ENCODE measurements at regions not wholly inside any gene's neighbourhood (a gene's known extent, or its start where the extent isn't known, plus 50 kb on each side); places are given as distances from the start of the nearest gene placed in this dataset.

DNA sequence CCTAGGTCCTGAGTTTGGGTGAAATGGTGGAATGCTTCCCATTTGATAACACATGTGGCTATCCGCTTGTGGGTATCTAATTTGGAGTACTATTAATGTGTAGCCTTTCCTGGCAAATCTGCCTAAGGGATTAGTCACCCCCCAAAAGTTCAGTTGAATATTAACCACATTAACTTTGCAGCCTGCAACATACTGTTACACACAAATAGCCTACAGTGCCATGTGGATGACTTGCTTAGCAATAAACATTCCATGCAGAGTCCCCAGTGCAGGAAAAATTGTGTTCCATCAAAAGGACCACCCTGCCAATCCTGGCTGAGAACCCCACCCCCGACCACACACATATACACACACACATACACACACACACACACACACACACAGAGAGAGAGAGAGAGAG, 303.3 kb upstream of the ESRRG start:
- Histone ChIP-seq H3K4me3 (replicated peaks in 1 of 3) (no peak overlapping the region), H3K9me3 (no peaks in the 10 kb centered on the region), H3K27ac (no peak overlapping the region), H3K36me3 (no peaks in the 10 kb centered on the region), H3K27me3 (no peaks in the 10 kb centered on the region), H3K4me1 (peaks cover 11 to 30% of the 10 kb centered on the region in 2 donors)
- 90 to 93% methylated on average over 2 of the region's 2 CpGs for WGBS, 2 donors
- TF ChIP-seq, protein P1, sequence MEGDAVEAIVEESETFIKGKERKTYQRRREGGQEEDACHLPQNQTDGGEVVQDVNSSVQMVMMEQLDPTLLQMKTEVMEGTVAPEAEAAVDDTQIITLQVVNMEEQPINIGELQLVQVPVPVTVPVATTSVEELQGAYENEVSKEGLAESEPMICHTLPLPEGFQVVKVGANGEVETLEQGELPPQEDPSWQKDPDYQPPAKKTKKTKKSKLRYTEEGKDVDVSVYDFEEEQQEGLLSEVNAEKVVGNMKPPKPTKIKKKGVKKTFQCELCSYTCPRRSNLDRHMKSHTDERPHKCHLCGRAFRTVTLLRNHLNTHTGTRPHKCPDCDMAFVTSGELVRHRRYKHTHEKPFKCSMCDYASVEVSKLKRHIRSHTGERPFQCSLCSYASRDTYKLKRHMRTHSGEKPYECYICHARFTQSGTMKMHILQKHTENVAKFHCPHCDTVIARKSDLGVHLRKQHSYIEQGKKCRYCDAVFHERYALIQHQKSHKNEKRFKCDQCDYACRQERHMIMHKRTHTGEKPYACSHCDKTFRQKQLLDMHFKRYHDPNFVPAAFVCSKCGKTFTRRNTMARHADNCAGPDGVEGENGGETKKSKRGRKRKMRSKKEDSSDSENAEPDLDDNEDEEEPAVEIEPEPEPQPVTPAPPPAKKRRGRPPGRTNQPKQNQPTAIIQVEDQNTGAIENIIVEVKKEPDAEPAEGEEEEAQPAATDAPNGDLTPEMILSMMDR (IDR thresholded peaks at IDR 0.05) = no peak
- TF ChIP-seq POLR2A (IDR thresholded peaks at IDR 0.05) = no peak
- intact Hi-C loops (cut with DNase I) = no loop called here
- no peak for DNase-seq

DNA sequence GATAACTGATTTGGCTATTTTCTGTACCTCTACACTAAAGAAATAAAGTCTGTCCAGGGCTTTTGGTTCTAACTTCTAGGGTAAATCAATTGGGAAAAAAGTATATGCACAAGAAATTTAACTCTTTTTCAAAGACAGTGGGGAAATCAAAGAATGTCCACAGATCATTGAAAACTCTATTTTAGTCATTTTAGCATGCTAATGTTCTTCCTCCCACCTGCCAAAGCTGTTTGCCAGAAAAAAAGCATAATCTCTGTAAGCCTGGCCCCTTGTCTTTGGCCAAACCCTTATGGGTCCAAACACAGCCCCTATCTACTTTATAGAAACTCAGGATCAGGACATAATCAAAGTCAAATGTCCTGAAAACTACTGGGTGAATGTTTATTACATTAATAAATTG, 302.2 kb upstream of the ESRRG start:
- no peaks in the 10 kb centered on the region for H3K36me3 ChIP-seq
- H3K4me3 ChIP-seq (replicated peaks in 1 of 3) = no peak overlapping the region
- DNase-seq = no peak
- H3K27ac ChIP-seq = no peak overlapping the region
- peaks cover 11 to 20% of the 10 kb centered on the region in 2 donors for H3K4me1 ChIP-seq
- TF ChIP-seq, protein P1 (IDR thresholded peaks at IDR 0.05) = no peak
- TF ChIP-seq POLR2A (IDR thresholded peaks at IDR 0.05) = no peak
- intact Hi-C loops (cut with DNase I) = no loop called here
- no peaks in the 10 kb centered on the region for H3K27me3 ChIP-seq
- no peaks in the 10 kb centered on the region for H3K9me3 ChIP-seq

DNA sequence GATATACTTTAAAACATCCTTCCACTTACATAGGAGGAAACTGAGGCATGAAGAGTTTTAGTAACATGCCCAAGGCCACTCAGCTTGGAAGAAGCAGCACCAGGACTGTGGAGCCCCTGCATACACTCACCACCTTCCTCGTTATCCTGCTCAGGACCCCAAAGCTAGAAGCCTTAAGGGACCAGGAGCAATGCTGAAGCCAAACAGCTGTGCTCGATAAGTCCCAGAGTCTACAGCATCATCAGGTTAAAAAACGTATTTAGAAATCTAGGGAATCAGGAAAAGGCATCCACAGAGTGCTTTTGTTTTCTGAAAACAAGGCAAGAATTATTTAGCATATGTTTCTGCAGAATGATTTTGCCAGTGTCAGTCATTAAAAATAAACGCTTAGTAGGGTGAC, 301.7 kb upstream of the ESRRG start:
- DNase-seq = no peak
- H3K4me1 ChIP-seq = peaks cover 11 to 17% of the 10 kb centered on the region in 2 donors
- intact Hi-C loops (cut with DNase I) = no loop called here
- no peak overlapping the region for H3K27ac ChIP-seq
- no peaks in the 10 kb centered on the region for H3K27me3 ChIP-seq
- H3K36me3 ChIP-seq = no peaks in the 10 kb centered on the region
- 90 to 93% methylated on average over 4 of the region's 4 CpGs for WGBS, 2 donors
- H3K9me3 ChIP-seq = no peaks in the 10 kb centered on the region
- no peak overlapping the region for H3K4me3 ChIP-seq (replicated peaks in 1 of 3)
- TF ChIP-seq POLR2A (IDR thresholded peaks at IDR 0.05) = no peak
- TF ChIP-seq, protein P1 (IDR thresholded peaks at IDR 0.05) = no peak

DNA sequence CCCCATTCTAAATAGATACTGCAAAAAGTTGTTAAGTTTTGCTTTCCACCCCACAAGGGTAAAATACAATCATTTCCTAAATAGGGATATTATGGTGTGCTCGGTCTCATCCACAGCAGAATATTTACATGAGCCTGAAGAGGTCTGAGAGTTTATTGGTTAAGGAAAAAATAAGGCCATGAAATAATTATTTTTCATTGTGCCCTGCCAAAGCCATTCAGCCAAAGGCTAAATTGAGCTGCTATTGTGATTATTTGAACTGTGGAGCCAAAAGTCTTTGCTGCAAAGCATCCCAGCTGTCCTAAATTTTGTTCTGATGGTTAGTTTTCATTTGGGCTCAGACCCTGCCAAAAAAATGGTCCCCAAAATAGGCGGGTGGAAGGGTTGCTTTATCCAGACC, 298.7 kb upstream of the ESRRG start:
- Histone ChIP-seq H3K27me3 (no peaks in the 10 kb centered on the region), H3K9me3 (no peaks in the 10 kb centered on the region), H3K4me1 (no peaks in the 10 kb centered on the region), H3K36me3 (no peaks in the 10 kb centered on the region), H3K4me3 (replicated peaks in 1 of 3) (no peak overlapping the region), H3K27ac (no peak overlapping the region)
- 65 to 84% methylated on average over 2 of the region's 2 CpGs for WGBS, 2 donors
- no peak for TF ChIP-seq POLR2A (IDR thresholded peaks at IDR 0.05)
- TF ChIP-seq, protein P1 (IDR thresholded peaks at IDR 0.05) = no peak
- intact Hi-C loops (cut with DNase I) = no loop called here
- no peak for DNase-seq

DNA sequence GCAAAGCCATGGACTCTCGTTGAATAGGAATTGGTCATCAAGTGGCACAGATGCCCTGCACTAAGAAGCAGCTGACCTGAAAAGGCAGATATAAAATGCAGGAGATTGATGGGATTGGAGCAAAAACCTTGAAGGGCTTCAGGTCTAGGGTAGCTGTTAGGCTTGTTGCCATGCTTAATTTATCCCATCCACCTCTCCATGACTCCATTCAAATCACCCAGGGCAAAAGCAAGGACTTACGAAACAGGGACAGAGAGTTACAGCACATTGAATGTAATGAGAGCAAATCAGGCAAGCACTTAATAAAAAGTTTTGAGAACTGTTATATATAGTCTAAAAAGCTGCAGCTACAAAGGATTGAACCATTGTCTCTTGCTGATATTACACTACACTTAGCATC, 298.2 kb upstream of the ESRRG start:
- Histone ChIP-seq H3K27ac (no peak overlapping the region), H3K4me3 (replicated peaks in 1 of 3) (no peak overlapping the region), H3K9me3 (no peaks in the 10 kb centered on the region), H3K27me3 (no peaks in the 10 kb centered on the region), H3K36me3 (no peaks in the 10 kb centered on the region), H3K4me1 (no peaks in the 10 kb centered on the region)
- intact Hi-C loops (cut with DNase I) = no loop called here
- DNase-seq = no peak
- TF ChIP-seq POLR2A (IDR thresholded peaks at IDR 0.05) = no peak
- TF ChIP-seq, protein P1 (IDR thresholded peaks at IDR 0.05) = no peak
- WGBS, 2 donors = 45 to 69% methylated on average over 2 of the region's 2 CpGs
